GM12878 (cell line): ENCODE measurements at regions not wholly inside any gene's neighbourhood (a gene's known extent, or its start where the extent isn't known, plus 50 kb on each side); places are given as distances from the start of the nearest gene placed in this dataset.

ENCODE experiments used
- ATF7 ChIP-seq: fragments of 450-650 bp; IDR thresholded peaks from 2 replicates; pipeline ENCODE4 v1.6.1; 2016; ENCODE audit warnings: low read depth, mild to moderate bottlenecking
- CHD2 ChIP-seq: IDR thresholded peaks from 2 replicates; pipeline ENCODE4 v1.6.1; 2011; ENCODE audit warnings: low read depth, low read length, improper control_type of control experiment, borderline replicate concordance
- ESRRA ChIP-seq: IDR thresholded peaks from 2 replicates; pipeline ENCODE4 v1.6.1; 2012; ENCODE audit warnings: mild to moderate bottlenecking, low read length, improper control_type of control experiment
- MAX ChIP-seq: IDR thresholded peaks from 2 replicates; pipeline ENCODE4 v1.6.1; 2012; ENCODE audit warnings: low read depth, low read length, improper control_type of control experiment
- POLR2A ChIP-seq: IDR thresholded peaks from 2 replicates; pipeline ENCODE4 v1.6.1; 2011; ENCODE audit warnings: low read depth, mild to moderate bottlenecking, low read length
- TF ChIP-seq, protein P1 (sequence below), 3 experiments: IDR thresholded peaks in 2 of 3; conservative IDR thresholded peaks in 1 of 3; 2 replicates each; pipeline ENCODE4 v1.5.1; 2011; ENCODE audit warnings: low read depth in 3 of 3, low read length in 3 of 3, mild to moderate bottlenecking in 3 of 3, control low read depth in 2 of 3, moderate library complexity in 2 of 3, inconsistent platforms in 1 of 3, mixed read lengths in 1 of 3; ENCODE audit not compliant: control insufficient read depth in 2 of 3, insufficient read depth in 1 of 3; ENCODE audit errors: extremely low read depth in 1 of 3
- TF ChIP-seq, protein P2 (sequence below): IDR thresholded peaks from 2 replicates; pipeline ENCODE4 v1.6.1; 2012; ENCODE audit warnings: low read depth, low read length, improper control_type of control experiment

- TF ChIP-seq POLR2A, result no peak
- TF ChIP-seq MAX, result no peak
- TF ChIP-seq ATF7, result no peak
- TF ChIP-seq CHD2, result no peak
- TF ChIP-seq, protein P1, sequence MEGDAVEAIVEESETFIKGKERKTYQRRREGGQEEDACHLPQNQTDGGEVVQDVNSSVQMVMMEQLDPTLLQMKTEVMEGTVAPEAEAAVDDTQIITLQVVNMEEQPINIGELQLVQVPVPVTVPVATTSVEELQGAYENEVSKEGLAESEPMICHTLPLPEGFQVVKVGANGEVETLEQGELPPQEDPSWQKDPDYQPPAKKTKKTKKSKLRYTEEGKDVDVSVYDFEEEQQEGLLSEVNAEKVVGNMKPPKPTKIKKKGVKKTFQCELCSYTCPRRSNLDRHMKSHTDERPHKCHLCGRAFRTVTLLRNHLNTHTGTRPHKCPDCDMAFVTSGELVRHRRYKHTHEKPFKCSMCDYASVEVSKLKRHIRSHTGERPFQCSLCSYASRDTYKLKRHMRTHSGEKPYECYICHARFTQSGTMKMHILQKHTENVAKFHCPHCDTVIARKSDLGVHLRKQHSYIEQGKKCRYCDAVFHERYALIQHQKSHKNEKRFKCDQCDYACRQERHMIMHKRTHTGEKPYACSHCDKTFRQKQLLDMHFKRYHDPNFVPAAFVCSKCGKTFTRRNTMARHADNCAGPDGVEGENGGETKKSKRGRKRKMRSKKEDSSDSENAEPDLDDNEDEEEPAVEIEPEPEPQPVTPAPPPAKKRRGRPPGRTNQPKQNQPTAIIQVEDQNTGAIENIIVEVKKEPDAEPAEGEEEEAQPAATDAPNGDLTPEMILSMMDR (IDR thresholded peaks at IDR 0.05 in 2 of 3, conservative IDR thresholded peaks at IDR 0.05 in 1 of 3; ENCODE audit: control insufficient read depth in 2 of 3, extremely low read depth in 1 of 3, insufficient read depth in 1 of 3, low read depth in 3 of 3, low read length in 3 of 3), result no peak
- TF ChIP-seq, protein P2, sequence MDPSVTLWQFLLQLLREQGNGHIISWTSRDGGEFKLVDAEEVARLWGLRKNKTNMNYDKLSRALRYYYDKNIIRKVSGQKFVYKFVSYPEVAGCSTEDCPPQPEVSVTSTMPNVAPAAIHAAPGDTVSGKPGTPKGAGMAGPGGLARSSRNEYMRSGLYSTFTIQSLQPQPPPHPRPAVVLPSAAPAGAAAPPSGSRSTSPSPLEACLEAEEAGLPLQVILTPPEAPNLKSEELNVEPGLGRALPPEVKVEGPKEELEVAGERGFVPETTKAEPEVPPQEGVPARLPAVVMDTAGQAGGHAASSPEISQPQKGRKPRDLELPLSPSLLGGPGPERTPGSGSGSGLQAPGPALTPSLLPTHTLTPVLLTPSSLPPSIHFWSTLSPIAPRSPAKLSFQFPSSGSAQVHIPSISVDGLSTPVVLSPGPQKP, result no peak
- no peak for TF ChIP-seq ESRRA
Observed at GRCh38 chr3:127388427-127388826, 100.6 kb upstream of the PRR20G start.
